ENCODE measurements at regions not wholly inside any gene's neighbourhood (a gene's known extent, or its start where the extent isn't known, plus 50 kb on each side); places are given as distances from the start of the nearest gene placed in this dataset.

DNA sequence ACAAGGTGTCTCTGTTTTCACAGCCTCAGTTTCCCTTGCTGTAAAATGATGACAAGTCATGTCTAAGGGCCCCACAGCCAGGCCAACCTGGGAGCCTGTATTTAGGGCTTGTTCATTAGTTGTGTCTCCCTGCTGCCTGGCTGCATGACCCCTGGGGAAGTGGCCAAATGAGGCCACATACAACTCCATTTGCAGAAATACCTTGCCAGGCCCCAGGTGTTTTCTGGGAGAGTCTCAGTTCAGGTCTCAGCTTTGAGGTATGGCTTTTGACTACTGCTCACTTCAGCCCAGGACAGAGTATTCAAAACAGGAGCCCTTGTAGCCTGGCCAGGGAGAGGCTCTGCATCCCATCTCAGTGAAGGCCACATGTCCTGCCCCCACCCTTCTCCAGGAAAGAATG, 202.5 kb upstream of the MAMLD1 start:
- no peaks in the 10 kb centered on the region for H3K4me1 Mint-ChIP-seq
- no peak overlapping the region for H3K23ac ChIP-seq (ENCODE audit: insufficient read length, low read depth, low read length)
- H3K9me3 ChIP-seq (ENCODE audit: control insufficient read depth, low read depth, low read length) = peaks cover 44% of the 10 kb centered on the region
- H3K79me1 ChIP-seq (ENCODE audit: insufficient read depth, low read depth, low read length, poor library complexity, severe bottlenecking) = no peaks in the 10 kb centered on the region
- no peak overlapping the region for H3K56ac ChIP-seq (ENCODE audit: insufficient read length, low read depth, low read length)
- no peaks in the 10 kb centered on the region for H3K79me2 ChIP-seq (ENCODE audit: insufficient read depth, low read length)
- DNase-seq = no peak
- H3K18ac ChIP-seq (ENCODE audit: insufficient read length, low read depth, low read length) = no peak overlapping the region
- H3K4me2 ChIP-seq (ENCODE audit: insufficient read depth, insufficient read length, low read length) = no peak overlapping the region
- H3K27me3 Mint-ChIP-seq (ENCODE audit: low read depth) = peaks cover 3% of the 10 kb centered on the region
- H3K23me2 ChIP-seq (ENCODE audit: insufficient read length, low read depth, low read length, poor library complexity, severe bottlenecking) = no peaks in the 10 kb centered on the region
- peaks cover 71 to 74% of the 10 kb centered on the region in 2 experiments for H3K9me3 Mint-ChIP-seq
- H3K27me3 ChIP-seq (ENCODE audit: insufficient read depth, low read length) = no peaks in the 10 kb centered on the region
- no peaks in the 10 kb centered on the region for H4K20me1 ChIP-seq (ENCODE audit: control insufficient read depth, insufficient read depth, insufficient read length)
- no peak overlapping the region for H2AFZ ChIP-seq (ENCODE audit: low read length)
- H3K27ac Mint-ChIP-seq = no peak overlapping the region
- H4K91ac ChIP-seq (ENCODE audit: insufficient read length, low read depth, low read length) = no peak overlapping the region
- no peak overlapping the region for H4K8ac ChIP-seq (replicated peaks; ENCODE audit: insufficient read length, low read depth, low read length)
- no peak overlapping the region for H2BK5ac ChIP-seq (ENCODE audit: insufficient read length, low read length)
- H3K14ac ChIP-seq (ENCODE audit: insufficient read depth, low read length) = no peak overlapping the region
- no peak overlapping the region for H2BK15ac ChIP-seq (ENCODE audit: low read depth, low read length)
- no peaks in the 10 kb centered on the region; a peak in 1 of 7 replicates for H3K36me3 Mint-ChIP-seq (ENCODE audit: insufficient read depth in 1 of 3, low read depth in 3 of 3)
- no peak overlapping the region for H3K9ac ChIP-seq (ENCODE audit: extremely low read depth, insufficient read length, low read length)
- TF ChIP-seq, protein P1, sequence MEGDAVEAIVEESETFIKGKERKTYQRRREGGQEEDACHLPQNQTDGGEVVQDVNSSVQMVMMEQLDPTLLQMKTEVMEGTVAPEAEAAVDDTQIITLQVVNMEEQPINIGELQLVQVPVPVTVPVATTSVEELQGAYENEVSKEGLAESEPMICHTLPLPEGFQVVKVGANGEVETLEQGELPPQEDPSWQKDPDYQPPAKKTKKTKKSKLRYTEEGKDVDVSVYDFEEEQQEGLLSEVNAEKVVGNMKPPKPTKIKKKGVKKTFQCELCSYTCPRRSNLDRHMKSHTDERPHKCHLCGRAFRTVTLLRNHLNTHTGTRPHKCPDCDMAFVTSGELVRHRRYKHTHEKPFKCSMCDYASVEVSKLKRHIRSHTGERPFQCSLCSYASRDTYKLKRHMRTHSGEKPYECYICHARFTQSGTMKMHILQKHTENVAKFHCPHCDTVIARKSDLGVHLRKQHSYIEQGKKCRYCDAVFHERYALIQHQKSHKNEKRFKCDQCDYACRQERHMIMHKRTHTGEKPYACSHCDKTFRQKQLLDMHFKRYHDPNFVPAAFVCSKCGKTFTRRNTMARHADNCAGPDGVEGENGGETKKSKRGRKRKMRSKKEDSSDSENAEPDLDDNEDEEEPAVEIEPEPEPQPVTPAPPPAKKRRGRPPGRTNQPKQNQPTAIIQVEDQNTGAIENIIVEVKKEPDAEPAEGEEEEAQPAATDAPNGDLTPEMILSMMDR (conservative IDR thresholded peaks at IDR 0.05) = no peak
- no peak overlapping the region for H3T11ph ChIP-seq (ENCODE audit: low read length)
- no peak overlapping the region for H3K4ac ChIP-seq (ENCODE audit: low read depth, low read length)
- H2BK120ac ChIP-seq (ENCODE audit: low read depth, low read length, poor library complexity, severe bottlenecking) = no peak overlapping the region
- no peak overlapping the region for H2BK20ac ChIP-seq (ENCODE audit: low read depth, low read length, poor library complexity, severe bottlenecking)
- H3K27ac ChIP-seq (ENCODE audit: insufficient read length, low read depth, low read length) = no peak overlapping the region
- no peaks in the 10 kb centered on the region for H3K4me1 ChIP-seq (ENCODE audit: insufficient read depth, low read length)
- H2BK12ac ChIP-seq (ENCODE audit: insufficient read length, low read depth, low read length) = no peak overlapping the region
- H3K4me3 Mint-ChIP-seq = no peak overlapping the region
- no peak overlapping the region for H2AK5ac ChIP-seq (ENCODE audit: insufficient read length, low read length)
- no peak overlapping the region for H4K5ac ChIP-seq (ENCODE audit: insufficient read length, low read depth, low read length)
